HFF-Myc (cell line): ENCODE measurements at regions not wholly inside any gene's neighbourhood (a gene's known extent, or its start where the extent isn't known, plus 50 kb on each side); places are given as distances from the start of the nearest gene placed in this dataset.

ENCODE experiments used
- DNase-seq: peaks from one replicate; pipeline ENCODE4 v3.0.0-alpha.2; 2011; ENCODE audit warnings: low read depth; ENCODE audit errors: extremely low read depth
- H3K4me3 ChIP-seq: replicated peaks from 2 replicates; pipeline ENCODE4 v1.5.1; 2011; ENCODE audit warnings: low read depth, mild to moderate bottlenecking, control low read depth, low read length
- TF ChIP-seq, protein P1 (sequence below): IDR thresholded peaks from 2 replicates; pipeline ENCODE4 v1.5.1; 2012; ENCODE audit warnings: mild to moderate bottlenecking, low read depth, low read length, control low read depth; ENCODE audit errors: missing control alignments

DNA sequence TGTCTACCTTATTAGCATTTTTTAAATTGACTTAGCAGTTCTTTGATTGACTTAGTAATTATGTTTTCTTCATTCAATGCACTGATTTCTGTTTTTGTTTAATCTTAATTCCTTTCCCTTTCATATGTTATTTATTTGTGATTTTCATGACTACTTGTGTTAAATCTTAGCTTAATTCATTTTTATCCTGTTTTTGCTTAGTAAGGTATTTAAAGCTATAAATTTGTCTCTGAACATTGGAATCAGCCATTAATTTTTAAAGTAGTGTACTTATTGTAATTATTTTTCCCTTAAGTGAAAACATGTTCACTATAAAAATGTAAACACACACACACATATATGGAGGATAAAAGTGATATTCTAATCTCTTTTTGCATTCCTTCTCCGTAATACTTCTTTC, 109.1 kb upstream of the DIPK2B start:
- no peak for DNase-seq
- TF ChIP-seq, protein P1, sequence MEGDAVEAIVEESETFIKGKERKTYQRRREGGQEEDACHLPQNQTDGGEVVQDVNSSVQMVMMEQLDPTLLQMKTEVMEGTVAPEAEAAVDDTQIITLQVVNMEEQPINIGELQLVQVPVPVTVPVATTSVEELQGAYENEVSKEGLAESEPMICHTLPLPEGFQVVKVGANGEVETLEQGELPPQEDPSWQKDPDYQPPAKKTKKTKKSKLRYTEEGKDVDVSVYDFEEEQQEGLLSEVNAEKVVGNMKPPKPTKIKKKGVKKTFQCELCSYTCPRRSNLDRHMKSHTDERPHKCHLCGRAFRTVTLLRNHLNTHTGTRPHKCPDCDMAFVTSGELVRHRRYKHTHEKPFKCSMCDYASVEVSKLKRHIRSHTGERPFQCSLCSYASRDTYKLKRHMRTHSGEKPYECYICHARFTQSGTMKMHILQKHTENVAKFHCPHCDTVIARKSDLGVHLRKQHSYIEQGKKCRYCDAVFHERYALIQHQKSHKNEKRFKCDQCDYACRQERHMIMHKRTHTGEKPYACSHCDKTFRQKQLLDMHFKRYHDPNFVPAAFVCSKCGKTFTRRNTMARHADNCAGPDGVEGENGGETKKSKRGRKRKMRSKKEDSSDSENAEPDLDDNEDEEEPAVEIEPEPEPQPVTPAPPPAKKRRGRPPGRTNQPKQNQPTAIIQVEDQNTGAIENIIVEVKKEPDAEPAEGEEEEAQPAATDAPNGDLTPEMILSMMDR = no peak
- no peak overlapping the region for H3K4me3 ChIP-seq

DNA sequence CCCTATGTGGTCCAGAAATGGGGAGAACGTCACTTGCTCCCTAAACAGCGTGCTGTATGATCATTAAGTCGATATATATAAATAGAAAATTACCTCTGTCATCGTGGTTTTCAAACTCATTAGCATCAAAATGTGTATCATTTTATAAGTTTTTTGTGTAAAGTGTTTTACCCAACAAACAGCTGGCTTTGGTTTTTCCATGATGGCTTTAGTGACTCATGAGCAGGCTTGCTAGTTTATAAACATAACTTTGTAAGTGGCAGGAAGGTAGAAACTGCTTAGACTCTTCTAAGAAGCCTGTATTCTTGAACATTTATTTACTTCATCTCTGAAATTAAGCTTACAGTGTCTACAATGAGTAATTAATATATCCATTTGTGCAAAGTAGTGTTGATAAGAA, 108.4 kb upstream of the DIPK2B start:
- TF ChIP-seq, protein P1 = no peak
- H3K4me3 ChIP-seq = no peak overlapping the region
- no peak for DNase-seq

DNA sequence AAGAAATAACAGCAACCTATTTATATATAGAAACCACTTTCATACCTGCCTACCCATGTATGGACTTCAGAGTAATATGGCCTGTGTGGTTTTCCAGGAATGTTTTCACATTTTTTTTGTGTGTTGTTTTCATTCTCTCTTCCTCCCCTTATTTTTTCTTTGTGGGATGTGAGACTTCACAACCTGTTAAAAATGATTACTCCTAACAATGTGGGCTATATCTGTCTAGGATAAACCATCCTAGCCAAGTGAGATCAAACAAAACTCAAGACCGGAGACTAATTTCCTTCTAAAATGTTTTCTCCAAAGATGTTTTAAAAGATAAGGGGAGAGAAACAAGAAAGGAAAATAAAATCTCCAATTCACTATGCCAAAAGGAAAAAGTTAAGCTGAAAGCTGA, 106.1 kb upstream of the DIPK2B start:
- DNase-seq = no peak
- TF ChIP-seq, protein P1 = no peak
- no peak overlapping the region for H3K4me3 ChIP-seq

DNA sequence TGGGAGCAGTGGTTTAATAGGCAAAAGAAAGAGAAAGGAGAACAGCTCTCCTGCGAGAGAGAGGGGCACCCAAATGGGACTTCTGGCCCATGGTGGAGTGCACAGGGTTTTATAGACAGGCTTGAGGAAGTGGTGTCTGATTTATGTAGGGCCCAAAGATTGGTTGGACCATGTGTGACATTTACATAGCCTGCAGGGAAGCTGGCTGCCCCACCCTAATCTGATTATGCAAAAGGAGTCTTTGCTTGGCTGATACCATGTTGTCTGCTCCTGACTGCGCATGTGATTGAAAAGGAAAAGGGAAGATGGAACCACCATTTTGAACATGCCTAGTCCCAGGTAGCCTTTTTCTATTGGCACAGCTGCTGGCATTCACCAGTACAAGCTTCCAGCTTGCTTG, 100.0 kb upstream of the DIPK2B start:
- TF ChIP-seq, protein P1 = no peak
- DNase-seq = no peak
- no peak overlapping the region for H3K4me3 ChIP-seq

DNA sequence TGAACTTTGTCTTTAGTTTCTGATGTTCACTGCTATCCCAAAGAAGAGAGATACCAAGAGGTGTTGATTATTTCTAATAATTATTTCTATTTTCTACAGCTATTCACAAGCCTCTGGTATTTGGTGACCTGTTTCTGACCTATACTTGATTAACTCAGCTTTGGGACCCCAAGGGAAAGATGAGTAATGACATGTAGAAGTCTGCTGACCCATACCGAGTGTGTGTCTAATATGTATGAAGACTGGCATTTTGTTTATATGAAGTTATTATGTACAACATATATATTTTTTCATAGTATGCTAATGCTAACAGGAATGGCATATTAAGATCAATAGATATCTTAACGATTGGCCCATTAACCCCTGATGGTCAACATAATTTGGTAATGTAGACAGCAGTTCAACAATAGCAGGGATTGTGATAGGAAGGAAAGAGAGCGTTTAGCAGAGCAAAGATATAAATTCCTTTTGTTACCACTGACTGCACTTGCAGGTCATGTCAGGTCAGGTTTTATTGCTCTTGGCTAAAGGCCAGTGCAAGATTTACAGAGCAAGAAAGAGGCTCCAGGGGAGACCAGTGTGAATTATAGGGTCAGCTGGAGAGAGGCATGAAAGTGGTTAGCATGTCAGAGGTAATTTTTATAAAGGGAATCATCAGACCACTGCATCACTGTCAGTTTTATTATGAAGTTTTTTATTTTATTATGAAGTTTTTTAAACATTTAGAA, 94.7 kb upstream of the DIPK2B start:
- DNase-seq = peak; percentile 19
- TF ChIP-seq, protein P1 = no peak
- no peak overlapping the region for H3K4me3 ChIP-seq

DNA sequence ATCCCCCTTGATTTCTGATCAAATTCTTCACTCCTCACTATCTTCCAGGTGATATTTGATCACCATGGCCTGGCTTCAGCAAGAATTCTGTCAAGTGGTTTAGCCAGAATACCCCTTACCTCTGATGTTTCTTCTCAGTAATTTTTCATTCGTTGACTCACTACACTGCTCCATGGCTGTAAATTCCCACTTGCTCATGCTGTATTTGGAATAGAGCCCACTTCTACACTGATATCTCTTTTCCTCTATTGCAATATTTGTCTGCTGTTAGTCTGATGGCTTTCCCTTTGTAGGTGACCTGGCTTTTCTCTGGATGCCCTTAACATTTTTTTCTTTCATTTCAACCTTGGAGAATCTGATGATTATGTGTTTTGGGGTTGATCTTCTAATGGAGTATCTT, 73.9 kb upstream of the DIPK2B start:
- no peak overlapping the region for H3K4me3 ChIP-seq
- TF ChIP-seq, protein P1 = no peak
- no peak for DNase-seq

DNA sequence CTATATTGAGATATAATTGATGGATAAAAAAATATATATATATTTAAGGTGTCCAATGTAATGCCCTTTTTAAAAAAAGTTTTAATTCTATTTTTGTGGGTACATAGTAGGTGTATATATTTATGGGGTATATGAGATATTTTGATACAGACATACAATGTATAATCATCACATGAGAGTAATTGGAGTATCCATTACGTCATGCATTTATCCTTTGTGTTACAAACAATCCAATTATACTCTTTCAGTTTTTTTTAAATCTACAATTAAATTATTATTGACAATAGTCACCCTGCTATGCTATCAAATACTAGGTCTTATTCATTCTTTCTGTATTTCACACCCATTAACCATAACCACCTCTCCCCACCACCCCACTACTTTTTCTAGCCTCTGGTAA, 66.3 kb upstream of the DIPK2B start:
- TF ChIP-seq, protein P1 = no peak
- no peak overlapping the region for H3K4me3 ChIP-seq
- DNase-seq = no peak
